ENCODE measurements at regions not wholly inside any gene's neighbourhood (a gene's known extent, or its start where the extent isn't known, plus 50 kb on each side); places are given as distances from the start of the nearest gene placed in this dataset.

DNA sequence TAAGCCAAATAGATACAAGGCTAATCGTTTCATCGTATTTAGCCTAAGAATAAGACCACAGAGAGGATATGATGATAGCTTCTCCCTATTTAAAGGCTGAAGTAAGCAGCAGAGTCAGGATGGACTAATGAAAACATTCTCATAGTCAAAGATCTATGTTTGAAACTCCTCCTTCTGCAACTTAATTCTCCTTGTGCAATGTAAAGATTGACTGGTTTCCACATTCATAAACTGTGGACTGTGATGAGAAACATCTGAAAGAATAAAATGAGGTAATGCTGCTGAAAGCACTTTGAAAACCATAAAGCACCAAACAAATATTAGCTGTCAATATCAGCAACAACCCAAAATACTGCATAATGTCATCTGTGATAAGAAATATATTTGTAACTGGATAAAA, 361.9 kb downstream of the CSNK1G3 start:
- no peak for DNase-seq (ENCODE audit: low spot score)

DNA sequence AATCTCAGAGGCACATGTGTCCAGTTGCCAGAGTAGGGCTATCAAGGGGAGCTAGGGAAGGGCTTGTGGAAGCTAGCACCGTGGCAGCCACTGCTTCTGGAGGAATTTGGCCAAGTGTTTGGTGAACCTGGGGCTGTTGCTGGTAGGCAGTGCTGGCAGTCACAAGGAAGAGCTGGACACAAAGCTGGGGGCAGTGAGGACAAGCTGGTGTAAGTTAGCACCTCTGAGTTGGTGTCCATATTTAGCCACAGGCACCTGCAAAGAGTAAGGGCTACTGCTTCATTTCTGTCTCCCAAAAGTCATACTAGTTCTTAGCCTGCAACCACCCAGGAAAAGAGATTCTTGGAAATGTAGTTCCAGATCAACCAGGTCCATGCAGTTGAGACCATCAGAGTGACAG, 359.4 kb downstream of the CSNK1G3 start:
- DNase-seq (ENCODE audit: low spot score) = no peak

DNA sequence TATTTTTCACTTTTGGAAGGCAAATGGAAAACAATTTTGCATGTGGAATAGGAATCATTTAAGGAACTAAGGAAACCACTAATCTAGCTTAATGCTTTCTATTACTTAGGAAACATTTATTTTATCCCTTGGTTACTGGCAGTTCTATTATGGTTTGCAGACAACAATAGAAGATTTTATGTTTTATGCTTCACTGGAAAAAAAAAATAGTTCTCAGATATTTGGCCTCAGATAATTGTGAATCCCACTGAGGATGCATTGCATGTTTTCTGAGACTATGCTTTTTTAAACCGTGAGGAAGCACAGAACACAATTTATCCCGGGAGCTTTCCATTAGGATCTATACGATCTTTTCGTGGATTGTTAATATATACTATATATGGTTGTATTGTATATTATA, 356.9 kb downstream of the CSNK1G3 start:
- DNase-seq (ENCODE audit: low spot score) = no peak

DNA sequence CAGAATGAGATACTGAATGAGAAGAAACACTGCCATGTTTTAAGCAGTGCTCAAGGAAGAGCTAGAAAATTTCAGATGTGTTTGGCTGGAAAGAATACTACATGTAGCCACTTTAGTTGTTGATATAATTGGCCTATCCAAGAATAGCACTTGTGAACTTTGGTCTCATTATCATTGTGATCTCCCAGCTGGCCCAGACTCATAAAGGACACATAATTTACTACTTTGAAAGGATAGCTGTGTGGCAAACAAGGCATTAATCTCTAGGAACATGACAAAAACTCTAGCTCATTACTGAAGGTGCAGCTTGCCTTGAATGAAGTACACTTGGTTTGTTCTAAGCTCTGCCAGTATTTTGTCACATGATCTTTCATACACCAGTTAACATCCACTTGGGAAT, 356.3 kb downstream of the CSNK1G3 start:
- no peak for DNase-seq (ENCODE audit: low spot score)

DNA sequence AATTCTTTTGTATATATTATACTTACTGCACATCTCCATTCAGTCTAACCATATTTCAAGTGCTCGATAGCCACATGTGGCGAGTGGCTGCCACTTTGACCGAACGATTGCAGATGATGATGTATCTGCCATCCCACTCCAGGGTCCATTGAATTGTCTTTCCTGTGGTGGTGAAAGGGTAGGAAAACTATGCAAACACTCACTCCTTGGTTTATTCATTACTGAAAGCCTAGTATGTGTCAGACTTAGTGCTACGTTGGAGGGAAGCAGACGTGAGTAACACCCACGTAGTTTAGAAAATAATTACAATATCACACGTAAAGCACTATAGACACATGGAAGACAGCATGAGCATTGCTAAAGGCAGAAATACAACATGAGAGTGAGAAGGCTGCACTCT, 353.7 kb downstream of the CSNK1G3 start:
- no peak for DNase-seq (ENCODE audit: low spot score)

DNA sequence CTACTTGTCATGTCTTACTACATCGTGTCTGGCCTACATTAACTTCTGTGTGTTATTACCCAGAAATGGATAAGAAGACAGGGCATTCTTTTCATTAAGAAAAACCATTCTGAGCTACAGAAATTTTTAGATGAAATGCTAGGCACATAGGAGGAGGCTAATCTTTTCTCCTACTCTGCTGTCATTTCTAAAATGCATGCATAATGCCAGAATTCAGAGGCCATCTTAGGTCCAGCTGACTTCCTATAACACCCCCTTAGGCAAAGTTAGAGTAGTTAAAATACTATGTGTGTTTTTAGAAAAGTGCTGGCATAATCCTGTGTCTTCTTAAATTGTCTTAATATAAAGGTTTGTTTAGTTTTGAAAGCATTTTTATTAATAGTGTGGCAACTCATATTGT, 352.6 kb downstream of the CSNK1G3 start:
- DNase-seq (ENCODE audit: low spot score) = no peak

DNA sequence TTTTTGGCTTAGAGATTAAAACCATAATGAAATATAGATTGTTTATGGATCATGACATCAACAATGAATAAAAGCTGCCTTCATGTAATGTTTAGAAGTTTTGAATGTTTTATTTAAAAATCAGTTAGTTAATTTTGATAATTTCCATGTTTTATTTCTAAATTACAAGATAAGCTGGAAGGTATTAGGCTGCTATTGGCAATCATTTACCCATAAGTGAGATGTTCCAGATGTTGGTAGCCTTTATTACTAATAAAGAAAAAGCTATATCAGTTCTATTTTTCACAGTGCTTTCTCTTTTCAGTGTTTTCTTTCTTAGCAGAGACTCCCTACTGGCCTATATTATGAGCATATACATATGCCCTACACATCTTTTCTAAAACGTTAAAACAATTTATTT, 347.0 kb downstream of the CSNK1G3 start:
- no peak for DNase-seq (ENCODE audit: low spot score)

DNA sequence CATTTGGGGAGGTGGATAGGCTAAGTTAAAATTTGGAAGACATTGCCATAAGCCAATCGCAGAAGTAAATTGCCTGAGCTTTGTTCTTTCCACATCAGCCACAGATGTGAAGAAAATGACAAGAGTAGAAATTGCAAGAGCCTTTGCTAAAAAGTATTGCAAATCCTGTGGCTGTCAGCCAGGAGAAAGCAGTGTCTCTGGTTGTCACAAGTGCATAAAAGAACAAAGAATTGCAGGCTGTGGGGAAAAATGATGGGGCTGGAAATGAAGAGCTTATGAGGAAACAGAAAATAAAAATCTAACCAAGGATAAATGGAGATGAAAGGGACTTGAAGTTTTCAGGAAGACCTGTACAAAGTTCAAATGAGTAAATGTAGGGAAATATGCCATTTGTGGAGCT, 344.8 kb downstream of the CSNK1G3 start:
- DNase-seq (ENCODE audit: low spot score) = no peak

DNA sequence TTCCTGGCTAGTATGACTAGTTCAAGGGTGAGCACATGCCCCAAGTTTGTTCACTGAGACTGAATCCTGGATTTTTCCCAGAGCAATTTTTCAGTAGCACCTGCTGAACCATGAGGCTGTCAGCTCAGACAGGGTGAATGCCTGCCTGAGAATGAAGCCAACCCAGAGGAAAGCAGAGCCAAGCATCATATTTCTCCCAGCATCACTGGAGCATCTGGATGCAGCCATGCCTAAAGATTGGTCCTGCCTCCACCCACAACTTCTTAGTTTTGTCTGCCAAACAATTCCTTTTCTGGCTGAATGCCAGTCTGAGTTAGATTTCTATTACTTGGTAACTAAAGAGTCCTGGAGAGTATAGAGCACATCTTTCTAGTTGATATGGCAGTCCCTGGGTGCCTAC, 343.6 kb downstream of the CSNK1G3 start:
- DNase-seq (ENCODE audit: low spot score) = no peak

DNA sequence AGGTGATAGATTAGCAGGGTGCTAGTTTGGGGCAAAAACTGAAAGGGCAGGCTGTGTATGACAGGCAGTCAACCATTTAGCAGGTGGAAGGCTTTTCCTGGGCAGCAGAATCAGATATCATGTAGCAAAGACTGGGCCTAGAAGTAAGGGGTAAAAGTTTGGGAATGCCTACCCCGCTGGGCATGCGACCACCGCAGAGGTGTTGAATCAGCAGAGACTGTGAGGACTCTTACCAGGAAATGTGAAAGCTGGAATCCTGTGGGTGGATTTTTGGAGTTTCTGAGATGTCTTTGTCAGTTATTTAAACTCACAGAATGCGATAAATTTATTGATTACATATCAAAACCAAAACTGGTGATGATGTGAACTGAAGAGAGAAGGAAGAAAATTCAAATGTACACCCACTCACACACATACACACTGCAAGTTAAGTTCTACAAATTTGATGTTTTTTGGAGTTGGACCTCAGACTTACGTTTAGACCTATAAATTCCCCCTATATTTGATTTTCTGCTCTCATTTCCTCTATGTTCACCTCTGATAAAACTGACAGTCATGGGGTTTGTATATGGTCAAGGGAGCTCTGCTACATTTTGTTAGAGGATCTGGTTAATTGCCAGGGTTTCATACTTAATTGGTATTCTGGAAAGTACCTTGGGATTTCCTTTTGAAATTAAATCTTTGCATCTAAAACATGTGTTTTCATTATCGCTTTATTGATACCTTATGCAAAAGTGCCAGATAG, 333.6 kb downstream of the CSNK1G3 start:
- no peak for DNase-seq (ENCODE audit: low spot score)

DNA sequence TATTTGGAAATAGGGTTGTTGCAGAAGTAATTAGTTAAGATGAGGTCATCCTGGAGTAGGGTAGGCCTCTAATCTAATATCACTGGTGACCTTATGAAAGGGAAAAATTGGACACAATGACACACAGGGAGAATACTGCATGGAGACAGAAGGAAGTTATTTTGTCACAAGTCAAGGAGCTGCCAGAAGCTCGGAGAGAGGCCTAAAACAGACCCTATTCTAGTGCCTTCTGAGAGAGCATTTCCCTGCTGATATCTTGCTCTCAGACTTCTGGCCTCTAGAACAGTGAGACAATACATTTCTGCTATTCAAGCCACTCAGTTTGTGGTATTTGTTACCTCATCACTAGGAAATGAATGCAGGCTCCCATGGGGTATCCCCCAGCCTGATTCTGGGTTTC, 332.9 kb downstream of the CSNK1G3 start:
- no peak for DNase-seq (ENCODE audit: low spot score)

DNA sequence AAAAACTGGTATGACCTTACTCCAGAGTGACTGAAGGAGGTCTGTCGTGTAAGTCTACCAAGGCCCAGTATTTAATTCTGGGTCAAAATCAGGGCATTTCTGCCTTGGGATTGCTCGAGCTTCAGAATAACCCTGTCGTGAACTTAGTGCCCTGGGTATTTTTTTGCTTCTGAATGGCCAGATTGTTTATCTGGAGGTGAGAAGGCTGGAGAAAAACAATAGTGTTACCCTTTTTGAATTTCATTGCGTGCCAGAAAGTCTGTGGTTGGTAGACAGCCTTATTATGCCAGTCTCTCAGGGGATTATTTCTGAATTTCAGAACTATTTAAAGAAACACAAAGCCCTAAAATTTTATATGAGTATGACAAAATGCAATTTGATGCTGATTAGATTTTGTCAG, 323.4 kb downstream of the CSNK1G3 start:
- DNase-seq (ENCODE audit: low spot score) = no peak

DNA sequence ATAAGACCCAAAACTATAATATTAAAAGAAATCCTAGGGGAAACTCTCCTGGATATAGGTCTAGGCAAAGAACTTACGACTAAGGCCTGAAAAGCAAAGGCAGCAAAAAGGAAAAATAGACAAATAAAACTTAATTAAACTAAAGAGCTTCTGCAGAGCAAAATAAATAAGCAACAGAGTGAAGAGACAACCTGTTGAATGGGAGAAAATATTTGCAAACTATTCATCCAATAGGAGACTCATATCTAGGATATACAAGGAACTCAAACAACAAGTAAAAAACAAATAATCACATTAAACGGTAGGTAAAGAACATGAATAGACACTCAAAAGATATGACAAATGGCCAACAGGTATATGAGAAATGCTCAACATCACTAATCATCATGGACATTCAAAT, 318.6 kb downstream of the CSNK1G3 start:
- DNase-seq (ENCODE audit: low spot score) = no peak

DNA sequence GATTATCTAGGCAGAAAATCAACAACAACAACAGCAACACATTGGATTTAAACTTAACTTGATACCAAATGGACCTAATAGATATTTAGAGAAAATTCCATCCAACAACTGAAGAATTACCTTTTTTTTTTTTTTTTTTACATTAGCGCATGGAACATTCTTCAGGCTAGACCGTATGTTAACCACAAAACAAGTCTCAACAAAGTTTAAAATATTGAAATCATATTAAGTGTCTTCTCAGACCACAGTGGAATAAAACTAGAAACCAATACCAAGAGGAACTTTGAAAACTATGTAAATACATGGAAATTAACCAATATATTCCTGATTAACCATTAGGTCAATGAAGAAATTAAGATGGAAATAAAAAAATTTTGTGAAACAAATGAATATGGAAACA, 315.8 kb downstream of the CSNK1G3 start:
- DNase-seq (ENCODE audit: low spot score) = no peak

DNA sequence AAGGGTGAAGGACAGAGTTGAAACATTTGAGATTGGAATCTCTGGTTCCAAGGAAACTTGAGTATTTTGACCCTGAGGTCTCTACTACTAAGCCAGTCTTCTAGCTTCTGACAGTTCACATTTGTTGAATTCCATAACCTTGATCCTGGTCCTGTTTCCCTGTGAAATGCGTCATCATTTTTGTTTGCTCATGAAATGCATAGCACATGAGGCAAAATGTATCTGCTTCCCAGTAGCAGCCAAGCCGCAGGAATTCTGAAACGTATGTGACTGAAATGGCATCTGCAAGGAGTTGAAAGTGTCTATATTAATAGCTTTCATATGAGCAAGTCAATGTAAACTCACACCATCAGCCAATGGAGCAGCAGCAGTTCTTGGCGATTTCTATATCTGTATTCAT, 307.9 kb downstream of the CSNK1G3 start:
- no peak for DNase-seq (ENCODE audit: low spot score)

DNA sequence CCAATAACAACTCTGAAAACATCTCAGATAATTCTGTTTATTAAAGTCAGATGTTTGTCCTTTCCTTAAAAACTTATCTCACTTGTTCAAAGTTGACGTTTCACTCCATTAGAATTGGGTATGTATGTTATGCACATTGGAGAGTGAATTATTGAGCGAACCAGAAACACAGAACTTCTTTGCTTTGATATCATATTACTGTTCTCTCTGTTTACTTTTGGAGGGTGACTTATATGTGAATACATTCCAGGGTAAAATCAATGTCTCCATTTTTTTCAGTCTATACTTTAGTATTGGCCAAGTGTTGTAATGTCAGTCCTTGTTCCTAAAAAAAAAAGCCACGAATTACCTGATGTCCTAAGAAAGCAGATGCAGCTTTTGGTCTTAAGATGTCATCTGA, 307.4 kb downstream of the CSNK1G3 start:
- no peak for DNase-seq (ENCODE audit: low spot score)

DNA sequence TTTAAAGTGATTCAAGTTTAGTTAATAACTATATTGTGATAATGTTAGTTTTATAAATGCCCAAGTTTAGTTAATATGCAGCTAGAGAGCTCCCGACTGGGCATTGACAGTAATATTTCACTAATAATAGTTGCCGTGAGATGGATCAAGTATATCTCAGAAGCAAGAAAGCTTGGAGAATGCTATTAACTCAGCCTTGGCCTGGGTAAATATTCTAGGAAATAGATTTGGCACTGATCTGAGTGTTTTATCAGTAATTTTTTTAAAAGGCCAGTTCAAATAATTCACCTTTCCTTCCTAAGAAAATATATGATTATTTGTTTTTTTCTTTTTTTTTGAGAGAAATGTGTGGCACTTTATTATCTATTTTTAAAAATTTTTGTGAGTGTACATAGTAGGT, 305.3 kb downstream of the CSNK1G3 start:
- no peak for DNase-seq (ENCODE audit: low spot score)

DNA sequence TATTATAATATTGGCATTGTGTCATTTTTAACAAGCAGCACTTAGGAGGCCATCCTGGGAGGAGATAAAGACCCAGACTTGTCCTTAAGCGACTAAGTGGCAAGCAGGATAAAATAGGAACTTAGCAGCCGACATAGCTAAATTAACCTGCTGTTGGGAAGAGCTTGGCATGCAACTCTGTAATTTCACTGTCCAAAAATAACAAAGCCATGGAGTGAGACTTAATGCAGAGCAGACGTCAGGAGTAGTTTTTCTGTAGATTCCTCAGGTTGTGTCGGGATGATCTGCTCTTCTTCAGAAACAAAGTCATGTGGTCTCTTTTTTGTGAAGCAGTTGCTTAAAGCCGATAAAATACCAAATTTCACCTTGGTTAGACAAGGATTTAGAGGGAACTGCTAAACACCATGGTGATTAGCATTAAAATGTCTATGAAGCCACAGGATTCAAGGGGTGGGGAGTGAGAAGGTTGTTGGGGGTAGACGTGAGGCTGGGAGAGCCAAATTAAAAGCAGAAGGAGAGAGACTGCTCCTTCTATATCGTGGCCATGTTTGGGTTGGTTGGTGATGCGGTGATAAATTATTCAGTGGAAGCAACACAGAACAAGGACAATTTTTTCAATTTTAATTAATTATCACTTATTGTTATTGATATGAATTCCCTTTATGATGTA, 303.0 kb downstream of the CSNK1G3 start:
- DNase-seq (ENCODE audit: low spot score) = no peak

DNA sequence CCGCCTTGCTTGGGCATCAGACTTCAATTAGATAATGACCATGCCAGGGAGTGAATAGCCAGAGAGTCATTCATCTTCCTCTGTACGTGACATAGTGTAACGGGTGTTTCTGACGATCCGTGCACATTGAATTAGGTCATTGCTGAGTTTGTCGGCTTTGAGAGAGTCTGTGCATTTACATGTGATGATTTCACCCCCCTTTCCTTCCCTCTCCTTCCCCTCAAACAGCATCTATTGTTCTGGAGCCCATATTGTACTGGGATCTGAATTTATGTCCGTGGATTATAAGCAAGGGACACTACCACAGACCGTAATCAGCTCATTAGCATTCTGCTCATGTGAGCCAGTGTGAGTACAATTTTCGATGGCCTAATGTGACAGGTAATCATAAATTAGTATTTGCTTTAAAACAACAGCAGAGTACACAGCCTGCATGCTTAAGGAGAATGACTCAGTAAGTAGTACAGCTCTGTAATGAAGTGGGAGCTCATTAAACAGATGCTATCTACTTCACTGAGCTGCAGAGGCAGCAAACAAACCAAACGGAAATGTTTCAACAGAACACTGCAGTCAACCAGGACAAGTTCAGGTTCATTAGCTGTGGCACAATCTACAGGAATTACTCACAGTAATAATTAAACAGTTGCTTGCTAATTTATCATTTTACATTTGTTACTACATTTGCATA, 302.1 kb downstream of the CSNK1G3 start:
- DNase-seq (ENCODE audit: low spot score) = no peak

DNA sequence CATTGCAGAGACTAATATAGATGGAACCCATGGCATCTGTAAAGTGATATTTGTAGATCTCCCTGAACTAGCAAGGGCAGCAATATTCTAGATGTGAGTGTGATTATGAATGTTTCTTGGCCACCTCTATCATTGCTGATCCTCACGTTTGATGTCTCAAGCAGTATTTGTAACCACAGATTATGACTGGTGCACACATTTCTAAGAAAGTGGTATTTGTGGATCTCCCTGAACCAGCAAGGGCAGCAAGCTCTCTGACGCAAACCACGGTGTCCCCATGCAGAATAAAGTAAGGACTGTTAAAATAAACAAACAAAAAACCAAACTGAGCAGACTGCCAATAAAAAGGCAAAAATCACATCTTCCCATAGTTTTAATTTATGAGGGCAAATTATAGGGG, 301.3 kb downstream of the CSNK1G3 start:
- DNase-seq (ENCODE audit: low spot score) = no peak

DNA sequence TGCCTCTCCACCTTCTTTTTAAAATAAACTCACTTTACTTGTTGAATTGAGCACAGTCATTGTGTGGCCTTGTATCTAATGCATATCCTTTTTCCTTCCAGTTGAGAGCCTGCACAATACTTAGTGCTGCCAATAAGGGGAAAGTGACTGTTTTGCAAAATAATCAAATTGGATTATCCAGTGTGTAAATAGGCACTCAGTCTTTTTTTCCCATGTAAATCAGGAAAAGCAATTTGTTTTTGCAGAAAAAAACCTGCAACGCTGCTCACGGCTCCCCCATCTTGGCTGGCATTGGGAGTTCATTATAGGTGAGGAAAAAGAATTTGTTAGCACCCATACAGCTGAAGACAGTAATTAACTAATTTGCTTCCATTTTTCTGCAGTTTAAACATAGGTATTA, 299.9 kb downstream of the CSNK1G3 start:
- no peak for DNase-seq (ENCODE audit: low spot score)

DNA sequence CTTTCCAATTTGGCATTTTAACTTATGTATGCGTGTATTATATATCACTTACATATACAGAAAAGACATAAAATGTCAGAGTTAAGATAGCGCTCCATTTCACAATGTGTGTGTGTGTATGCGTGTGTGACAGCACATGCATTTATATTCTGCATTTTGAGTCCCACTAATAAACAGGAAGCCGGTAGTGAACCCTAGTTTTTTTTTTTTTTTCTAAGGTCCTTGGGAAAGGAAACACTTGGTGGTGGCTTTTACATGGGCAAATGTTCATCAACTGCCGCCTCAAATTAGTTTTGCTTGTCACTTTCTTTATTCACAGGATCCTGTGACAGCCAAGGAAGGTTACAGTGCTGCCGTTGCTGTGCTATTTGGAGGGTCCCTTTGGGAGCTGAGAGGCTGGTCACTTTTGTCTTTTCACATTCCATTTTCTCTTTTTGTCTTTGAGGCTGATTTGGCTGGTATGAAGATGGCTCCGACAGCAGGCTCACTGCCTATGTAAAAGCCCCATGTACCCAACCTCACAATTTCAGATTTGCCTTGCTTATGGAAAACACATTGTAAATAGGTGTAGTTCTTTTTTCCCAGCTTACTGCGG, 298.9 kb downstream of the CSNK1G3 start:
- no peak for DNase-seq (ENCODE audit: low spot score)

DNA sequence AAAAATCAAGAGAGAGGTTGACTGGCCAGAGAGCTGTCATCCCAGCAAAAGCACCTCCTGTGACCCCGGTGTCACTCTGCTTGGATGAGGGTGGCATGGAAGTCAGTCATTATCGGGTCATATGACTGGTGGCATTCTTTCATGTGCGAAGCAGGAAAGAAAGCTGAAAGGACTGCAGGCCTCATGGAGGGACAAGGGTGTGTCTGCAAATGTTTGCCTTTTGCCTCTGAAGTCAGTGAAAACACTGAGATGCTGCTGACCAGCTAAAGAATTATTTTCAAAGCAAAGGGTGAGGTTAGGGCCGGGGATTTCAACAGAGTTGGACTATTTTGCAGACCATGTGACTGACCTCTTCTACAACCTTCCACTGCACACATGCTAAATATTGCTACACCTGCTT, 298.3 kb downstream of the CSNK1G3 start:
- no peak for DNase-seq (ENCODE audit: low spot score)

Data from ecto neural progenitor cell (in vitro differentiated cells).